Right ventricle myocardium superior (tissue), 1 donor: ENCODE measurements at regions not wholly inside any gene's neighbourhood (a gene's known extent, or its start where the extent isn't known, plus 50 kb on each side); places are given as distances from the start of the nearest gene placed in this dataset.

Experiments used
- ATAC-seq: fragments of 200-7000 bp; cut with Tn5 transposase; one replicate; pipeline ENCODE4 v1.9.1; 2020; ENCODE audit warnings: mild to moderate bottlenecking; ENCODE audit not compliant: poor library complexity
- DNase-seq: peaks from one replicate; pipeline ENCODE4 v3.0.0-alpha.2; 2020
- intact Hi-C: fragments of 100-400 bp; cut with DNase I; formaldehyde crosslinking; loops from one replicate; pipeline ENCODE4 v1.11.2; 2022
- donor health status: DM: no; HTN: yes; CAD: no; lungs with severe emphysema.

GRCh38 chr10:78179886-78180705 is 146.4 kb downstream of the RPS24 start:
- intact Hi-C loops = no loop called here
- DNase-seq (no peak), ATAC-seq (no peak)

- DNase-seq (no peak), ATAC-seq (no peak)
- intact Hi-C loops = no loop called here
These were observed 147.9 kb downstream of the RPS24 start for GRCh38 chr10:78181381-78182055.

- DNase-seq = no peak
- no peak for ATAC-seq
- intact Hi-C loops = no loop called here
These were observed 149.2 kb downstream of the RPS24 start for GRCh38 chr10:78182841-78183240.

DNA sequence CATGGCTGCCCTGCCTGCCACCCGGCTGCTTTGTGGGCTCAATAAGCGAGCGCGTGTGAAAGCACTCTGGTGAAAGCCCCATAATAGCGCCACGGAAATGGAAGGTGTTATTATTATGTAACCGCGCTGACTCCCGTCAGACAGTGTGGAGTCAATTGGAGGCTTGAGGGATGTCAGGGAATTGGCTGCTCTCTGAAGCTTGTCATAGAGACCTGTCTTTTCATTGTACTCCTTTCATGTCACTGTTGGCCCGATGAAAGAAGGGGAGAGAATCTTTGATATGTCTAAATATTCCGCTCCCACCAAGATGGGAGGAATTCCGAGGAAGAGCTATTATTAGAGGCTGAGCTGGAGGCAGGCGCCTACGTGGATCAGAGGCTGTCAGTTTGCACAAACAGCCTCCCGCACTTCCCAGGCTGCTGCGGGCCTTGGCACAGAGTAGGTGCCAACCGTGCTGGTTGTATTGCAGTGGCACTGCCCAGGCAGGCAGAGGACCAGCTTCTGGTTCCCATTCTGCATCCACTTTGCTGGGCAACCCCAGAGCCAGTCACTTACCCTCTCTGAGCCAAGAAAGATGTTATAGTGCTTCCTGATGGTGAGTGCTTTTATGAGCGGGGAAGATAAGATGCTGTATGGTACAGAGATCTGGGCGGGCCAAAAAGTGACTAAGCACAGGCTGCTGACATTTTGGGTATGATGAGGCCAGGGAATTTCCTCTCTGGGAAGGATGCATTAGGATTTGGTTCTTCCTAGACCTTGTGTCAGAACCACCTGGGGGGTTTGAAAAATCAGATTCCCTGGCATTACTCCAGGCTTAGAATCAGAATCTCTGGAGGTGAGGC is 151.4 kb downstream of the RPS24 start:
- intact Hi-C loops = no loop called here
- DNase-seq = no peak
- no peak for ATAC-seq

GRCh38 chr10:78185693-78186055 is 152.0 kb downstream of the RPS24 start:
- intact Hi-C loops = no loop called here
- no peak for ATAC-seq
- peak; percentile 62 for DNase-seq

DNA sequence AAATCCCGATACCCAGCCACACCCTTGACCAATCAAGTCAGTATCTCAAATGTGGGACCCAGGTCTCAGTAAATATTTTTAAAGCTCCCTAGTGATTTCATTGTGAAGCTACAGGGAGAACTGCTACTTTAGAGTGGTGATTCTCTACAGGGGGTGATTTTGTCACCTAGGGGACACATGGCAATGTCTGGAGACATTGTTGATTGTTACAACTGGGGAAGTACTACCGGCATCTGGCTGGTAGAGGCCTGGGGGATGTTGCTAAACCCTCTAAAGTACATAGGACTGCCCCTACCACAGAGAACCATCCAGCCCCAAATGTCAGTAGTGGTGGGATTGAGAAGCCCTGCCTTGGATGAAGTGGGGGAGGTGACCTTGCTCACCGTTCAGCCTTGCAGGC is 152.9 kb downstream of the RPS24 start:
- ATAC-seq = no peak

DNA sequence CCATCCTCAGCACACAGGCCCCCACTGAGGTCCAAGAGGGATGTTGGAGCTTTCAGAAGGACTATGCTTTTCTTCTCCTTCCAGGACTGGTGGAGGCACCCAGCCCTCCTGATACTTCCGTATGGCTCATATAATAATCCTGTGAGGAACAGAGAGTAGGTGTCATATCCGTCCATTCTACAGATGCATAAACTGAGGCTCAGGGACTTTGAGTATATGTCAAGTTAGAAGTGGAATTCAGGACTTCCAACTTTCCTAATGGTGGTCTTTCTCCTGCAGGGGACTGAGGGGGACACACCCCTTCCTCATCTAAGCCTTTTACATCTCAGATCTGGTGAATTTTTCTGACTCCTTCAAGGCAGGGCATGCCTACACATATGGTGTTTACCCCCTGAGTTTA is 153.7 kb downstream of the RPS24 start:
- no peak for ATAC-seq
- DNase-seq = no peak
- intact Hi-C loops = no loop called here

More for the DNA sequence above, 152.9 kb downstream of the RPS24 start:
- no peak for DNase-seq
- intact Hi-C loops = no loop called here

GRCh38 chr10:78188446-78188845 is 154.8 kb downstream of the RPS24 start:
- intact Hi-C loops = no loop called here
- ATAC-seq = no peak
- DNase-seq = peak; percentile 48

DNA sequence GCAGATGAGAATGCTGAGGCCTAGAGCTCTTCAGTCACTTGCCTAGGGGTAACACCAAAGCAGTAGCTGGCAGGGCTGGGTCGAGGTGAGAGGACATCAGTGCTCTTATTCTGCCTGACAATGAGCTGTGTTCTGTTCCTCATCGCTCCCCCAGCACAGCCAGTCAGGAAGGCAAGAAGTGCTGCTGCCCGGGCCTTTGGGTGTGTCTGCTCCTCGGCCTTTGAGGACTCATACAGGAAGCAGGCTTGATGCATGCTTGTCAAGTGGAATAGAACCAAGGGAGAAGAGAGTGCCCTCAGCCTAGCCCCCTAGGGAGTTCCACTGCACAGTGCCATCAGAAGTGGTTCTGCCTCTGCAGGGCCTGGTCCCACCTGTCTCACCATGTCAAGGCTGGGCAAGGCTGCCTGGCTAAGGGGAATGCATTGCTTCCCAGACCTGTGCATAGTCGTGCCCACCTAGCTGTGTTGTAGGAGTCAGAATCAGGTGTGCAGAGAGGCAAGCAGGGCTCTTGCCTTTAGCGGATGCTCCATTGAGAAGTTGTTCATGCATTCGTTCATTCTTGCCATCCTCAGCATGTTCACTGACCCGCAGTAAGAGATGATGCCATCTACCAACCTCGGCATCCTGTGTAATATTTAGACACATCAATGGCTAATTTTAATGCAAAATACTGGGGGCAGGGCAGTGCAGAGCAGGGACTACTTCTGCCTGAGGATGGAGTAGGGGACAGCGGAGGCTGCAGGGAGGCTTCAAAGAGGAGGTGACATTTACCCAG is 156.6 kb downstream of the RPS24 start:
- ATAC-seq (no peak), DNase-seq (no peak)
- intact Hi-C loops = no loop called here

- ATAC-seq = no peak
- intact Hi-C loops = no loop called here
- no peak for DNase-seq
These were observed 157.6 kb downstream of the RPS24 start for GRCh38 chr10:78191301-78191700.

DNA sequence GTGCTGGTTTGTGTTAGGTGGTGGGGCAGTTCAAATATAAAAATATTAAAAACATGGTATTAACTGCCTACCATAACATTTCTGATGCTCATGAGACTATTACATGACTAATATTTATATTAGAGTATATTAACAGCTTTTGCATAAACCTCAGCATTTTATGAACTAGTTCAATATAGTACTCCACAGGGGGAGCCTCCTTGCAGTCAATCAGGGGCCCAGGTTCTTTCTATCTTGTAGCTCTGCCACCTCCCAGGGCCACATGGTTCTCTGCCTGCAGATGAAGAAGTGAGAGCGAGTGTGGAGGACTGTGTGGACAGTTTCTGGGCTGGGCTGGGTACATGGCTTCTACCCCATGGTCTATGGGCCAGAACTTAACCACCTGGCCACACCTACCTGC is 159.5 kb downstream of the RPS24 start:
- no peak for DNase-seq
- intact Hi-C loops = no loop called here
- ATAC-seq = no peak

- ATAC-seq (no peak), DNase-seq (no peak)
- intact Hi-C loops = no loop called here
These were observed 160.4 kb downstream of the RPS24 start for GRCh38 chr10:78194050-78194449.

GRCh38 chr10:78194539-78195402 is 161.1 kb downstream of the RPS24 start:
- intact Hi-C loops = no loop called here
- ATAC-seq (no peak), DNase-seq (no peak)

DNA sequence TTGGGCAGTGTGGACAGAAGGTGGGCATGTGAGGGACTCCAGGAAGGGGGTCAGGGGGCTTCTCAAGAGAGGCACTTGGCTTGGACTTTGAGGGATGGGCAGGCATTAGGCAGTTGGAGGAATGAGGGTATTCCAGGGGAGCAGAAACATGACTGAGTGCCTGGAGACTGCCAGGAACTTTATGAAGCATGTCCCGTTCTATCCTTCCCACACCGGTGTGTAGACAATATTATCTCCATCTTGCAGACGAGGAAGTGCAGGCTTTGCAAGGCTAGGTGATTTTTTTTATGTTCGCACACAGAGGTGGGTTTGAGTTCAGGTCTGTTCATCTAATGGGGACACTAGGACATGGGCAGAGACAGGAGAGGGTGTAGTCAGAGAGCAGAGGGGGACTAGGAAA is 162.7 kb downstream of the RPS24 start:
- intact Hi-C loops = no loop called here
- ATAC-seq (no peak), DNase-seq (no peak)

DNA sequence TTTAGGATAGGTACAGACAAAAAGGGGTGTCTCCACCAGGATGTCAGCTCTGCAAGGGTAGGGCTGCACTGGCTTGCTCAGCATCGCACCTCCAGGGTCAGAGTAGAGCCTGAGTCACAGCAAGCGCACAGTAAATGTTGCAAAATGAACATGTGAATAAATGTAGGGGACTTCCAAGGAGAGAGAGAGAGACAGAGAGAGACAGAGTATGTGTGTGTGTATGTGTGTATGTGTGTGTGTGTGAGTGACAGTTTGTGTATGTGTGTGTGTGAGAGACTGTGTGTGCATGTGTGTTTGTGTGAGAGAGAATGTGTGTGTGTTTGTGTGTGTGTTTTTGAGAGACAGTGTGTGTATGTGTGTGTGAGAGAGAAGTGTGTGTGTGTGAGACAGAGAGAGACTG is 163.3 kb downstream of the RPS24 start:
- intact Hi-C loops = no loop called here
- ATAC-seq (no peak), DNase-seq (no peak)

DNA sequence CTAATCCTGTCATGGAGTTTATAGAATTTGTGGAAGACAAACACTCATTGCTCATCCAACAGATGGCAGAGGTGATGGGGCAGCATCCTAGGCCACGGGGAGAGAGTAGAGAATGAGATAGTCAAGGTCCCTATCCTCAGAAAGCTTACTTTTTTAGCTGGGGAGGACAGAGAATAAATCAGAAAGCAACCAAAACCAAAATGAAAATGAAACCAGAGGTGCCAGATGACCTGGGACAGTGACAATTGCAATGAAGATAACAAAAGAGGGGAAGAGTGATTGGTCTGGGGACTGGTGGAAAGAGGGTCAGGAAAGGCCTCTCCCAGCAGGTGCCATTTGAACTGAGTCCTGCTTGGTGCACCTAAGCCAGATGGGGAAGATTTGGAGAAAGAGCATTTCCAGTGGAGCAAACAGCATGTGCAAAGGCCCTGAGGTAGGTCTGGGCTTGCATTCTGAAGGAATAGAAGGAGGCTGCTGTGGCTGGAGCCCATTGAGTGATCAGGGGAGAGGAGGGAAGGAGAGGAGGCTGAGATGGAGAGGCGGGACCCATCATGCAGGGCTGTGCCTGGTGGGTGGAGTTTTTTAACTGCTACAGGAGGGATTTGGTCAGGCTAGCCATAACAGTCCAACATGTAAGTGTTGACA is 164.1 kb downstream of the RPS24 start:
- DNase-seq (no peak), ATAC-seq (no peak)
- intact Hi-C loops = no loop called here

DNA sequence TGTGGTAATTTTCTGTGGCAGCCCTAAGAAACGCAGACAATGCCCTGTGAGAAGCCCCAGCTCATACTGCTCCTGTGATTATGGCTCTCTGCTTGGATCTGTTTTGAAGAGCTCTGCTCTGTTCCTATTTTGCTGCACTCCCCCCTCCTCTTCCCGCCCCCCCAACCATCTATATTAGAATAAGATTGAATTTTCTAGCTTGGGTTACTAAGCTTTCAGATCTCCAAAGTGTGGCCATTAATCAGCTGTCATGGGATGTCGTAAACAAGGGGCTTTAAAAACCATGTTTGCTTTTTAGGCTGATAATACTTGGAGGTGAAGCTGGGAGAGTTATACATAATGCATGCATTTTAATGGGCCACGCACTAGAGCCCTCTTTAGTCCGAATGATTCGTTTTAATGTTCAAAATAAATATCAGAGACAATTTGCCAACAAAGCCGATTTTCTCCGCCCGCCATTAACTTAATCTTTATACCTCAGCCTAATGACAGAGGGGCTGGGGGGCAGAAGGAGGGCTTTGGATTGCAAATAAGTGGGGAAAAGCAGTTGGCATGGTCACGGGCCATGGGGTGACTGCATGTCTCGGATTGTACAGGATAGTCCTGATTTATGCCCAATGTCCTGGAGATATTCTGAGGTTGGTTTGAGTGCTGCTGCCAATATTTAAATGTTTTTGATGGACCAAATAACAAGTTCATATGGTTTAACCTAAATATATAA is 165.5 kb downstream of the RPS24 start:
- intact Hi-C loops = no loop called here
- ATAC-seq (no peak), DNase-seq (no peak)
